GM12891 (cell line): ENCODE measurements at regions not wholly inside any gene's neighbourhood (a gene's known extent, or its start where the extent isn't known, plus 50 kb on each side); places are given as distances from the start of the nearest gene placed in this dataset.

Experiments
- DNase-seq: peaks from one replicate; pipeline ENCODE4 v3.0.0; 2011; ENCODE audit warnings: low spot score; ENCODE audit not compliant: insufficient read length
- FAIRE-seq: peaks from 2 replicates; lab custom pipeline; 2011; peaks lifted over from hg19 to GRCh38; lab: Jason Lieb, UNC
- PAX5 ChIP-seq: IDR thresholded peaks from 2 replicates; pipeline ENCODE4 v1.6.1; 2011; ENCODE audit warnings: low read length, moderate library complexity, mild to moderate bottlenecking; ENCODE audit not compliant: insufficient read depth, severe bottlenecking
- POLR2A ChIP-seq: IDR thresholded peaks from 2 replicates; pipeline ENCODE4 v1.6.1; 2011; ENCODE audit warnings: low read depth, low read length, control low read depth
- POLR2AphosphoS5 ChIP-seq: IDR thresholded peaks from 2 replicates; pipeline ENCODE4 v1.6.1; 2011; ENCODE audit warnings: low read depth, low read length, control low read depth
- POU2F2 ChIP-seq: IDR thresholded peaks from 2 replicates; pipeline ENCODE4 v1.6.1; 2011; ENCODE audit warnings: low read depth, mild to moderate bottlenecking, control low read depth, low read length, moderate library complexity
- SPI1 ChIP-seq: IDR thresholded peaks from 2 replicates; pipeline ENCODE4 v1.6.1; 2011; ENCODE audit warnings: low read depth, low read length, control low read depth
- TAF1 ChIP-seq: IDR thresholded peaks from 2 replicates; pipeline ENCODE4 v1.6.1; 2011; ENCODE audit warnings: low read depth, low read length, control low read depth

DNA sequence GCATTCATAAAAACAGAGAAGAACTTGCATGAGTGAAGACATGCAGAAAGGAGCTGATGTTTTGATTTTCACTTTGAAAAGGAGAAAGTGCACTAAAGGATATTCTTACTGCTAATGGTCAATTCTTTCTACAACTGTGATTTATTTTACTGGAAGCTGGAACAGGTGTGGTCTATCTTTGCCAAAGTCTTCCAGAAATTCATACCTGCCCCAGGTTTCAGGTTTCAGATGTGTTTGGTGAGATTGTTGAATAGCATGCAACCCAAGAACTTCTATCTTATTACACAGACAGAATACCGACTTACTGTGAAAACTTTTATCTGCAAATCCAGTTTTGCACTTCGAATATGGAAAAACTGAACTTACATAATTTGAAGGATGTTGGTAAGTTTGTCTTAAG, 388.3 kb downstream of the PDGFC start:
- no peak for FAIRE-seq

DNA sequence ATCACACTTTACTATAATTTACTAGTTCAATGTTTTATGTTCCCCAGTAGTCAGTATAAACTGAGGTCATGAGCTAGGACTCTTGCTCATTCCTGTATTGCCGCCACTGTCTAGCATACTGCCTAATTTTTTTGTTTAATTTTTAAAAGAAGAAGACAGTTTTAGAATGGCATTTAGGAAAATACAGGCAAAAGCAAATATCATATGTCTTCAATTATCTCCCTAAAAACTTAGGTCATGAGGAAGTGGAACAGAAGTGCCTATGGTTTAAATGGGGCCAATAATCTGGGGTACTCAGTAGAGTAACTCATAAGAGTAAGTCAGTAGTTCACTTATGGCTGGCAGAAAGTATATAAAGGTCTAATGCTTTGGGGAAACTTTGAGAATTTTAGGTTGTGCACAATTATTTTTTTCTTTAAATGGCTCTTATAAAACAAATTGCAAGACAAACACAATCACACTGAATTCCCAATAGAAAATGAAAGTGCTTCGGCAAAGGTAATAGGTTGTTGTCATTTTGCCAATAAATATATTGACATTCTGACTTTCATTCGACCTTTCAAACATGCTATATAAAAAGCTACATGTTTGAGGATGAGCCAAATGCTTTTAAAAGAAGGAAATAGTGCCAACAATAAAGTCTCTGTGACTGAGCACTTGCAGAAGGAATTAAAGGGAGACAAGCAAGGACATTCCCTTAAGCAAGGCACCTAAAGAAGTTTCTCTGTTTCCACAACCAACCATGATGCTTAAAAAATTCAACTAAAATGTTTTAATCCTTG, 390.1 kb downstream of the PDGFC start:
- FAIRE-seq, result no peak

More for the DNA sequence above, 388.3 kb downstream of the PDGFC start:
- no peak for TF ChIP-seq PAX5
- no peak for TF ChIP-seq POLR2A
- TF ChIP-seq POU2F2, result no peak
- no peak for DNase-seq

DNA sequence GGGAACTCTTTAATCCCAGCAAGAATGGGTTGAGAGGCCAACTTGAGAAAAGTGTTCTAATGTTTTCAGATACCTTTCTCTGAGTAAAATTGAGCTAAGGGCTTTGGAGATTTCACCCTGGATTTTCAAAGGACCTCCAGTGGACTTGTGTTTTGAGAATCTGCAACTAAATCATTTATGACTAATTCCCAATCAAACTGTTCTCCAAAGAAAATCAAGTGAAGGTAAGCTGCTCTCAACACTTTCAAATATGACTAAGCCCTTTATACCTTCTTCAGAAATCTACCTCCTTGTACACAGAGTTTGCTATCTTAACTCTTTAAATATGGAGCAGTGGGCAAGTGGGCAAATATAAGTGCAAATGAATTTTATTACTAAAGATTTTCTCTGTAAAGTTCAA, 392.9 kb downstream of the PDGFC start:
- FAIRE-seq, result no peak
- DNase-seq, result no peak
- TF ChIP-seq PAX5 (no peak), POLR2AphosphoS5 (no peak), SPI1 (no peak), POLR2A (no peak), TAF1 (no peak), POU2F2 (no peak)

More for the DNA sequence above, 390.1 kb downstream of the PDGFC start:
- DNase-seq, result no peak
- TF ChIP-seq POLR2A, result no peak
- TF ChIP-seq SPI1, result no peak
- no peak for TF ChIP-seq PAX5
- TF ChIP-seq TAF1, result no peak

DNA sequence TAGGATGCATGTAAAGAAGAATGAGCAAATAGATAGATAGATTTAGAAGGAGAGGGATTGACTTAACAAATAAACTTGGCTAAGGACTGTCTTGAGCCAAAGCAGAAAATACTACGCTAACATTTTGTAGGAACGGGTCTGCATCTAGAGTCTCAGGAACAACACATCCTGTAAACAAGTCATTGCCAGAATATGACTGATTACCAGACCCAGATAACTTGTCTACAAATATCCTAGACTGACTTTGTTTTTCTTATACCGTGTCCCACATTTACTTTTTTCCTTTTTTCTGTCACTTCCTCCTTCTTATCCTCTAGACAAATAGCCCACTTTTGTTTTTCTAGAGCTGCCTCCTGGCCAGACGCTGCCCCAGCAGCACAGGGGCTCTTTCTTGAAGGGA, 393.6 kb downstream of the PDGFC start:
- DNase-seq, result no peak
- TF ChIP-seq POU2F2 (no peak), SPI1 (no peak), POLR2A (no peak)
- FAIRE-seq, result no peak

DNA sequence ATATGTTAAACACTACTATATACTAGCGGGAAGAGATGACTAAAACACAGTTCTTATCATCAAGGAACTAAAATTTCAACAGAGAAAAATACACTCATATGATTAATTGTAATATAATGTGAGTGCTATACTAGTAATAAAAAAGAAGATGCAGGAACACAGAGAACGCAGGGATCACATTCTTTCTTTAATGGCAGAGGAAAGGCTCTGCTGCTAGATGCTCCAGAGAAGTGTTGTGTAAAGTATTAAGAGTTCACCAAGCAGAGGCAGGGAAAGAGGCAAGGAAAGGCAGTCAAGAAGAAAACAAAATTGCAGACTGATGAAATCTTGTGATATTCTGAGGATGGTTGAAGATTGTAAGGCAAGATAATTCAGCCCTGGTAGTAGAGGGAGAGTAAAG, 394.7 kb downstream of the PDGFC start:
- FAIRE-seq, result no peak
- TF ChIP-seq SPI1, result no peak
- no peak for TF ChIP-seq POU2F2
- TF ChIP-seq PAX5, result no peak
- no peak for DNase-seq

DNA sequence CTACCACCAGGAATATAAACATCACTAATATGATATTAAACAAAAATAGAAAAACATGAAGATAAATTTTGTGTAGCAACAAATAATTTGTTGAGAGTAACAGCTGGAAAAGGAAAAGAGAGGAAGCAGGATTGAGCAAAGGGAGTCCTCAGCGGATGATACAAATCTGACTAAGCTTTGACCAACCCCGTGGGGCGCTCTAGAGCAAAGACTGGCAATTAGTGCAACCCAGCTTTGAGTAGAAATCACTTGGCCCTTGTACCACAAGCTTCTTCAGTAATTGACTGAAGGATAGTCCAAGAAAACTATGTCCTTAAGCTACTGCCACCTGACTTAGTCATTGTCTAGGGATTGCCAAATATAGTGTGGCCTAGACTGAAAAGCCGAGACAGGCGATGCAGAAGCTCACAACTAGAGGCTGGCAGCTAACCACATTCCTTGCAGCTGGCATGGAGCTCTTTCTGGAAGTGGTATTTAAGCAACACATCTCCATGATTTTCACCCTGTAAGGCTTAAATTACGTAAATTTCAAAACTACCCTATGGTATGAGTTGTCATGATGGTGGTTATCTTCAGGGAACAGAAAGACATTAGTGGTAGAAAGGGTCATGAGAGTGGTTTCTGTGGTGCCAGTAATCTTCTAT, 396.0 kb downstream of the PDGFC start:
- no peak for DNase-seq
- TF ChIP-seq PAX5 (no peak), SPI1 (no peak), POLR2A (no peak), TAF1 (no peak), POU2F2 (no peak), POLR2AphosphoS5 (no peak)
- no peak for FAIRE-seq

DNA sequence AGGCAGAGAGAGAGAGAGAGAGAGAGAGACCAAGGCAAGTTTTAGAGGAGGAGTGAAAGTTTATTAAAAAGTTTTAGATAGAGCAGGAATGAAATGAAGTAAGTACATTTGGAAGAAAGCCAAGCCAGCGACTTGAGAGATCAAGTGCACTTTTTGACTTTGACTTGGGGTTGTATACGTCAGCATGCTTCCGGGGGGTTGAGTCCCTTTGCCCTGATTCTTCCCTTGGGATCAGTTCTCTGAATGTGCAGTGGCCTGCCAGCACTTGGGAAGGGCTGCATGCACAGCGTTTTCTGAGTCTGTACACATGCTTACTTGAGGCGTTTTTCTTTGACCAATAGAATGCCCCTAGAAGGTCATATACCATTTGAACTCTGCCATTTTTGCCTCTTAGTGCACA, 400.5 kb downstream of the PDGFC start:
- no peak for DNase-seq
- FAIRE-seq, result no peak
- TF ChIP-seq PAX5 (no peak), POLR2AphosphoS5 (no peak), TAF1 (no peak), SPI1 (no peak), POLR2A (no peak), POU2F2 (no peak)

DNA sequence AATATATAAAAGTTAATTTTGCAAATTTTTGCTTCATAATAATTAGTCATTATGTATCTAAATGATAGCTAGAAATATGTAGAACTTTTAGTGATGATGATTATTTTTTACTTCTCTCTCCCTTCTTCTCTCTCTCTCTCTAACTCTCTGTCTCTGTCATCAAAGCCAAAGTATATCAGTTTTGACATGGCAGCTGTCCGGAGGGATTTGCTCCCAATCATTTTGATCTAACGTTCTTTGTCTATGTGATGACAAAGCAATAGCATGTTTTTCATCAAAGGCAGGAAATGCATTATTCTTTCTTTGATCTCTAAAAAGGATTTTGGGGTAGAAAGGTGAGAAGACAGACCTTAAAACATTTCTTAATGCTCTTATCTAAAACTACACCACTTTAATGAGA, 402.1 kb downstream of the PDGFC start:
- FAIRE-seq (no peak), DNase-seq (no peak)
- no peak for TF ChIP-seq PAX5
- no peak for TF ChIP-seq POLR2A
- TF ChIP-seq POLR2AphosphoS5, result no peak
- TF ChIP-seq SPI1, result no peak
- TF ChIP-seq TAF1, result no peak
- TF ChIP-seq POU2F2, result no peak

DNA sequence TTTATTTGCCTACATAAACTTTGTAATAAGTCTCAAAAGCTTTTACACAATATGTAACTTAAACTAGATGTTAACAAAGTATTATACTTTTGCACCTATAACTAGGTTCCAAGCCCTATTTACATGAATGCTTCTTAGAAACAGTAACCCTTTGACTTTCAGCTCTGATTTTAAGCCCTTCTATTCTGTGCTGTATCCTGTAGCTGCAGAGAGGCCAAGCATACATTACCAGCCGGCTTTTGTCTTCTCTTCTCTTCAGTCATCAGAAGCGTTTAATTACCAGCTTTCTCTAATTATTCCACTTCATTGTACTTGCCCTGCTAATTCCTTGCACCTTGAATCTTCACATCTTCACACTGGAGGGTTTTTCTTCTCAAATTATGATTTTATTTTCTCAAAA, 403.1 kb downstream of the PDGFC start:
- TF ChIP-seq TAF1, result no peak
- TF ChIP-seq PAX5, result no peak
- TF ChIP-seq SPI1, result no peak
- no peak for TF ChIP-seq POLR2A
- FAIRE-seq, result no peak
- DNase-seq, result no peak

DNA sequence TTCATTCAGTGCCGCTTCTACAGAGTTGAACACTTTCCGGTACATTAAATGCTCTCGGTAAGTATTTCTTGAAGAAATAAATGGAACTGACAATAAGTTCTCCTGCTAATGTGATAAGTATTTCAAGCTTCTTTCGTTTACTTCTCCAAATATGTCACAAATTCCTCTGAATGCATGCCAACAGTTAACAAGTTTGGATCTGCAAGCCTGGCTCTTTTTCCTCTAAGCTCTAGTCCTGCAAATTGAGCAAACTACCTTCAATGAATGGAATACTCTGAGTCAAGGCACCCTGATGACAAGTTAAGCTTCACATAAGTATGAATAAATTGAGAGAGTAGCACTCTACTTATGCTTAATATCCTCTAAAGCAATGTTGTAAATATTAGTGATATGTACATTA, 403.6 kb downstream of the PDGFC start:
- DNase-seq, result no peak
- TF ChIP-seq SPI1 (no peak), POU2F2 (no peak), PAX5 (no peak)
- FAIRE-seq, result no peak
